Breast epithelium (tissue), 3 donors: ENCODE measurements at regions not wholly inside any gene's neighbourhood (a gene's known extent, or its start where the extent isn't known, plus 50 kb on each side); places are given as distances from the start of the nearest gene placed in this dataset.

Source experiments
- CTCF ChIP-seq, 3 donors: fragments of 450-650 bp; IDR thresholded peaks; one replicate each; pipeline ENCODE4 v1.5.1; 2016 to 2017; ENCODE audit warnings: antibody characterized with exemption in 3 of 3, mild to moderate bottlenecking in 3 of 3, moderate library complexity in 3 of 3
- POLR2AphosphoS5 ChIP-seq, 3 donors: sonication (generic); formaldehyde crosslinking; IDR thresholded peaks; one replicate each; pipeline ENCODE4 v1.6.1; 2017; ENCODE audit warnings: antibody characterized with exemption in 3 of 3

GRCh38 chr2:12807907-12808810 lies 91.4 kb downstream of the TRIB2 start:
- TF ChIP-seq POLR2AphosphoS5 (IDR thresholded peaks at IDR 0.05) (peak in 1 of 3 donors; percentile 46), CTCF (IDR thresholded peaks at IDR 0.05) (no peak)
